ENCODE measurements at regions not wholly inside any gene's neighbourhood (a gene's known extent, or its start where the extent isn't known, plus 50 kb on each side); places are given as distances from the start of the nearest gene placed in this dataset.
"Not testable (repeated sequence)": the region's sequence is repeated elsewhere in the genome, so short reads cannot be mapped to it uniquely, and the experiment has no call there.

DNA sequence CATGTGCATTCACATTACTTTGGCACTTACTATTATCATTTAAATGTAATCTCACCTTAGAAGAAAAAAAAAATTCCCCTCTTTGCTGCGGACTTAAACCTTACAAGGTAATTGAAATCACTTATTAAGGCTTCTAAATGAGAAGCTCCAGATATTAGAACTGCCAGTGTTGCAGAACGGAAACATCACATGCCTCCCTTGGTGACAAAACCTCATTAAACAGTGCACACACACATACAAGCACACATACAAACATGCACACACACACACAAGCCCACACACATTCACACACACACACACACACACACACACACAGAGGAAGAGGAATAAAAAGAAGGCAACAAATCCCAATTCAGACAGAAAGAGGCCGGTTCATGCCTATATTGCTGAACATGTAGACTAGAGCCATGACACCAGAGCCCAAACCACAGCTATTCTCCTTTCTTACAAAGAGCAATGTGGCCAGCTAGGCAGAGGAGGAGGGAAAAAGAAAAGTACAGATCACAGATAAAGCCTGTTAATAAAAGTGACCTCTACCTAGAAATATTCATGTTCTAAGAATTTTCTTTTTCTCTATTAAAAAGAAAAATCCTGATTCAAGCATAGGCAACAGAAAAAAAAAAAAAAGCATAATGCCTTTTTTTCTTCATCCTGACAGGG, 405.2 kb upstream of the FLRT2 start:
- DNase-seq (ENCODE audit: low read depth in 2 of 2): no peak

DNA sequence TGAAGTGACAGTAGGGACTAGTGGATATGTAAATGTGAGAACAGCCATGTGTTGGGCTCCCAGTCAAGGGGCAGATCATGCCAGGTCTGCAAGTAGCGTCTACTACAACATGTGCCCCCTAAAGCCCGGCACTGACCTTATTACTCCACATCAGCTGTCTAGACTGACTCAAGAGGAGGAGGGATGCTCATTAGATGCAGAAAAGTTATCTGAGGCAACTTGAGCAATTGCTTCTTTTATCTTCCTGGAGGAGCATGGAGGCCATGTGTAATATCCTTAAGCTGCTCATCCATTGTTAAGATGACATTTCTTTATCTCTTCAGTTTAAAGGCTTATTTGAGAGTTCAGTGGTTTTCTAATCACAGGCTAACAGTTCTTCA, 404.7 kb upstream of the FLRT2 start:
- no peak for DNase-seq (ENCODE audit: low read depth in 2 of 2)

DNA sequence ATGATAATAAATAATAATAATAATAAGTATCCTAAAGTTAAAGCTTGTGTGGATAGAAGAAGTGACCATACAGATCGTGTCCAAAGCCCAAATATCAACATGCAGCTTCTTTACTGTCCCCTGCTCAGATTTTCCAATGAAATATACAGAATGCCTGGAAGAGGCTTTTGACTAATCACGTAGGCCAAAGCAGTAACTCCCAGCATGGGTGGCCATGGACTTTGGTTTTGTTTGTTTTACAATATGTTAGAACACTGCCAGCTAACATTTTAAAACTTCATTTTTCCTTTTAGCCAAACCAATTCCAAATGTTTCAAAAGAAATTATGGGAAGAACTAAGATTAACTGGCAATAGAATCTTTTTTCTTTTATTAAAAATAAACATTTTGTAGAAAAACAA, 400.0 kb upstream of the FLRT2 start:
- DNase-seq (ENCODE audit: low read depth in 2 of 2): no peak

DNA sequence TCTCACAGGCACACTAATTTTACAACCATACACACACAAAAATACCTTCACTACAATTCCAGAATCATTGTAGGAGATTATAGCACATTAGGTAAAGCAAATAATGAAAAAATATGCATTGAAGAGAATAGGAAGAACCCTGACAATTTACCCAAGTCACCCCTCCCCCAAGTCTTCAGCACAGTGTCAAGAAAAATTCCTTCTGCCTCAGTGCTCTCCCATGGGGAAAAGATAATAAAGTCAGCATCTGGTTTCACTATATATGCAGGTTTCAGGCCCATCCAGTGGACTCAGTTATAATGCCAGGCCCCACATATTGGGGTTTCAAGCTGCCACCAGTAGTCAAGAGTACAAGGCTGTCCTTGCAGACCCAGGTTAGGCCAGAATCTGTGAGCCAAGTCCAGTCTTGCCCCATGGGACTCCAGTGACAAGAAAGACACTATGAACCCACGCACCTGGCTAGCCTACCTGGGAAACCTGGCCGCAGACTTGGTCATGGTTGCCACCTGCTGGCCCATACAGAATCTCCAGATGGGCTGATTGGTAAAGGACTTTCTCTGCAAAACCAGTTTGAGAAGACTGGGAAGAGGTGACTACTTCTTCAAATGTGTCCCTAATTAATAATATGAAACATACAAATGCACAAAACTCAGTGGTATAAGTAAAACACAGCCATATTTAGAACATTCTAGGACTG, 398.6 kb upstream of the FLRT2 start:
- DNase-seq (ENCODE audit: low read depth in 2 of 2): no peak

DNA sequence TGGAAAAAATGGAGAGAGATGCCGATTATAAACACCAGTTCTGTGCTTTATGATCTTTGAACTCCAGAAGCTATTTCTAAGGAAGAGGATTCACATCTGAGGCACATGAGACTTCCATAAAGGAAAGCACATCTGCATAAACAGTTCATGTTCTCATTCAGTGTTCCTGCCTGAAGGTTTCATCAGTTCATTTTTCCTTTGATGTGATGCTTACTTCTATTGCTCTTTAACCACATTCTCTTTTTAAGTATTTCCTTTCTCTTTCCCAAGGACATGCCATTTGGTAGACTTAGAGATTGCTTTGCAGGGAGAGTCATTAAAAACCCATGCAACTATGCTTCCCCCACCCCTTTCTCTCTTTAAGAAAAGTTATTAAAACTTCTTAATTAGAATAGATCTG, 387.0 kb upstream of the FLRT2 start:
- DNase-seq (ENCODE audit: low read depth in 2 of 2): no peak

DNA sequence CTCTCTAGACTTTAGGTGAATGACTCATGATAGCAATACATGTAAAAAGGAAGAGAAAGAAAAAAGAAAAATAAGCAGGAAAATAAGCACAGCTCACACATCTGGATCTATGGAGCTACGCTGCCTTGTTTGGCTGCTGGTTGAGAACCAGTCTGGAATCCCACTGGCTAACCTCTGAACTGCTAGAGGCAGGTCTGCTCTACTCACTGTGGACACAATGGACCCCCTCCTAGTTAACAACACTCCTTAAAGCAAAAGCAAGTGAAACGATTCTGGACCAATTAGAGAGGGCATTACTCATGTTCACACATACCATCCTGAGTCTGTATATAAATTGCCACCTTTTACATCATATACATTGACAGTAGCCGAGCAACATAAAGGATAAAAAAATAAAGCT, 383.2 kb upstream of the FLRT2 start:
- DNase-seq (ENCODE audit: low read depth in 2 of 2): no peak

DNA sequence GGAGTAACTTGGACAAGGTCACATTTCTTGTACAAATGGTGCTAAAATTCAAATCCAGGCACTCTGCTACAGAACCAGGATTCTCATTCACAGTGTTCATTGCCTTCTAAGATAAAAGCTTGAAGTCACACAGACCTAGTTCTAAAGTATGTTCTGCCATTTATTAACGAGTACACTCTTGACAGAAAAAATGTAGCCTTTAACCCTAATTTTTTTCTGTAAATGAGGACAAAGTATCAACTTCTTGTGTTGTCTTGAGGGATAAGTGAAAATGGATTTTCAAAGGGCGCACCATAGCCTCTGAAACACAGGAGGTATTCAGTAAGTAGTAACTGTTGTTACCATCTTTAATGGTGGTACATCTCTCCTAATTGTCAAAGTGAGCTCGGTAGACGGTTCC, 379.8 kb upstream of the FLRT2 start:
- no peak for DNase-seq (ENCODE audit: low read depth in 2 of 2)

DNA sequence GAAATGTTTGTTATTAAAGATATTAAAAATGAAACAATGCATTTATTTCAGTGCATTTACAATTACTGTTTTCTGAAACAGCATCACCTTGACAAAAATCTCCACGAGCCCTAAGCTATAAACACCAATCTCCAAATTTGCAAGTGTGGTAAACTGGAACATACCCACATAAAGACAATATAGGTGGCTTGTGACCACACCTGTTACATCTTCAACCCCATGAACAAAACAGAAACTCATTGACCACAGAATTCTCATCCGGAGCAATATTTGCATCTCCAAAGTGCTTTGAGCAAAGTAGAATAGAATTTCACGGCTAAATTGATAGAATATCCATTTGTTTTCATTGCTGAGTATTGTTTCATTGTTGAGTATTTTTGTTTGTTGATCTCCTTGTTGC, 375.2 kb upstream of the FLRT2 start:
- no peak for DNase-seq (ENCODE audit: low read depth in 2 of 2)

DNA sequence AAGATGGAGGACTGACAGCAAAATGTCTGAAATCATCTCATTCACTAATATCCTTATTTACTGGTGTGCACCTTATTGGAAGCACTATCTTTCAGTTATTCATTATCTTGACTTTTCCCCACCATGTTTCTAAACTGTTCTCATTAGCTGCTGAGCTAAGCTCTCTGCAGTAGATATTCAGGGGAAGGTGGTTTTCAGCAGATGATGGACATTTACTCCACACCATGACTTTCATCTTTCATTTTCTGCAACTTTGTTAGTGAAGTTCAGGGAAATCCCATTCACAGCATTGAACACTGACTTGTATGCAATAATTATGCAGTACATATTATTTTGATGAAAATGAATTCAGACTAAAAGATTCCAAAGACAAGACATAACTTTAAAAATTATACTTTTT, 373.6 kb upstream of the FLRT2 start:
- DNase-seq (ENCODE audit: low read depth in 2 of 2): no peak

DNA sequence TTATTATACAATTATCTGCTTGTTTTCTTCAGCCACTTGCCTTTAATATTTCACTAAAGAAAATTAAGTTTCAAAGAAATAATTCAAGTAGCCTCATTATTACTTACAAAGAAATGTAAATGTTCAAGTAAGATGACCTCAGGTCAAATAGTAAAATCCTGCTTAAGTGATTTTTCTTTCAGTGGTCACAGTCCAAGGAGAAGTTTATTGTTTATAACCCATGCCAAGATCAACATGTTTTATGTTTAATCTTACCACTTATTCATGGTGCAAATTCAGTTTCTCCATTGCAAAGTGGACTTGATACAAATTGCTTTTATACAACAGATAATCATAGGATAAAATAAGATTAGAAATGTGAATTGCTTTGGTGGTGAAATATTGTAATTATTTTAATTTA, 370.2 kb upstream of the FLRT2 start:
- DNase-seq (ENCODE audit: low read depth in 2 of 2): no peak

DNA sequence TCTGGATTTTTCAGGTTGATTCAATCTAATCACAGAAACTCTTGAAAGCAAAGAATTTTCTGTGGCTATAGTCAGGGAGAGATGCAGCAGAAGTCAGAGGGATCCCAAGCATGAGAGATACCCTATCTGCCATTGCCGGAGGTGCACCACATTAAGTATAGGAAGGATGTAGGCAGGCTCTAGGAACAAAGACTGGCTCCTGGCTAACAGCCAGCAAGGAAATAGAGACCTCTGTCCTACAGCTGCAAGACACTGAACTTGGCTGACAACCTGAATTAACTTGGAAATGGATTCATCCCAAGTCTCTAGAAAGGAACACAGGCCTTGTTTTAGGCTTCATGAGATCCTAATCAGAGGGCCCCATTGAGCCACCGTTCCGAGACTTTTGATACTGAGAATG, 364.9 kb upstream of the FLRT2 start:
- no peak for DNase-seq (ENCODE audit: low read depth in 2 of 2)

DNA sequence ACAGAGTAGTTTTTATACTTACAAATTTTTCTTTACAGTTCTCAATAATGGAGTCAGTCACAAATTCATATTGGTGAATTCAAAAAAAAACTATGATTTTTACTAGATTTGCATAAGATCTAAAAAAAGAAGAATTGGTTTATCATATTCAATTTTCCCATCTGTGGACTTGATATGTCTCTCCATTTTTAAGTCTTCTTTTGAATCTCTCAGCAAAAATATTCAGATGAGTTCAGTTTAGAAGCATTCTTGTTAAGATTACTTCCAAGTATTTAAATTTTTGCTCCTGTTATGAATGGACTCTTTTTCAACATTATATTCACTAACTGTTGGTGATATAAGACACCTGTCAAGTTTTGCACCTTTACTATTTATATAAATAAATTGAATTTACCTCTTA, 360.6 kb upstream of the FLRT2 start:
- DNase-seq (ENCODE audit: low read depth in 2 of 2): no peak

DNA sequence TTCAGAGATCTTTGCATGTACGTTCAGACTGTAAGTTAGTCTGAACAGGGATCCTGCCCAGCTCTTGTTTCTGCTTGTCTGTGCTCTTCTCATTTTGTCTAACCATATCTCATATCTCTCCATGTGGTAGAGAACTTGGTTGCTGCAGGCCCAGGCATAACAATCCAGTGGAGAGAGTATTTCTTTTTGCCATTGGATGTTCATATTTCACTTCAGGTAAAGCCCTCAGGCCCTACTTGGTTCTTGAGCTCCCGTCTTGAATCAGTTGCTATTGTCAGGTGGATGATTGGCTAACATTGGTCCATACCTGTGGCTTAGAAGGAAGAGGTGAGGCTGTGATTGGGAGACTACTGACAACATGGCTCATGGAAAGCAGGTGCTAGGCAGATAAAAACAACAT, 357.7 kb upstream of the FLRT2 start:
- no peak for DNase-seq (ENCODE audit: low read depth in 2 of 2)

DNA sequence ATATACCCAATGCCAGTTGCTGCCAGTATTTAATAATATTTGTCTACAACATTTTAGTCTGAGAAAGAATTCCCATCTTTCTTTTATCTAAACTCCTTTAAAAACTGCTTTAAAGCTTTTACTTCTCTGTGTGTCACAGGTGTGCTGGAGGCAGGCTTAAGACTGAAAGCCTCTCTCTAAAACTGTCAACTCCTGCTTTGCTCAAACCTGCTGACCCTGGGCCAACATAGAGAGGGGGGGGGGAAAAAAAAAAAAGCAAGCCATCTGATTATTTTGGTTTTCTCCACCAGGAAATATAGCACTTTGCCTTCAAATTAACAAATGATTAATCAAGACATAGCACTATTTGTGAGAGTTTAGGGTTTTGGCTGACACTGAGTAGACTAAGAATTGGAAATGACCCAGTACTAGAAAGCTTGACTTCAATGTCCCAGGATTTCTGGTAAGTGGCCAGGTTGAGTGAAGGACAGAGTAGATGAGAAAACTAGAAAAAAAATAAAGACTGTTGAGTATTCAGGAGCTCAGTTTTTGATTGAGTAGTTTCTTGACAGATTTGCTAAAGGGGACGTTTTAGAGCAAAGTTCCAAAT, 357.0 kb upstream of the FLRT2 start:
- no peak for DNase-seq (ENCODE audit: low read depth in 2 of 2)

DNA sequence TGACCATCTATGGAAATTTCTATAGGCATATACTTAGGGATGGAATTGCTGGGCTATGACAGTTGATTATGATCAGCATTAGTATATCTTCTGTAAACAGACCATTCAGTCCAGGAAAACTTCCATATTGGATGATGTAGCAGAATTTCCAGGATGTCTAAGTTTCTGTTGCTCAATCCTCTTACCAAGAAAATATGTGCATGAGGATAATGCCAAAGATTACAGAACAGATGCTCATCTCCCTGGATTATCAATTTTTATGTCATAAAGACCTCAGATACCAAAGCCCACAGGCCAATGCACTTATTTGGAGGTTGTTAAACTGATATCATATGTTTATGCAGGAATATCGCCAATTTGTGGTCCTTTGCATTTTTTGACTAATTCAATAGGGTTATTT, 354.4 kb upstream of the FLRT2 start:
- DNase-seq (ENCODE audit: low read depth in 2 of 2): no peak

DNA sequence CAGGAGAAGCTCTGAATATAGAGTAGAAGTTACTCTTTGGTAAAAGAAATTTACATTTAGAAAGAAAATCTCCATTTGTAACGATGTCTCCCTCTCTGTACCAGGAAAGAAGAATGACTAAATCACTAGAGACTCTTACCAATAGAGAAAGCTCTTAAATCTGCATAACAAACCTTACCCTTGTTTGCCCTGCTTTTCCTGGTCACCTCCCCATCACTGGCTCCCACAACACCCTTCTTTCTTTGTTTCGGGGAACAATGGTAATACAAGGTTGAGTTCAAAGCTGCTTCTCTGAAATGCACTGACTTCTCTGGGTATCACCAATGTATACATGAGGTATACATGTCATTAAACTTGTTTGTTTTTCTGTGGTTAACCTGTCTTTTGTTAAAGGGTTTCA, 351.1 kb upstream of the FLRT2 start:
- DNase-seq (ENCODE audit: low read depth in 2 of 2): no peak

DNA sequence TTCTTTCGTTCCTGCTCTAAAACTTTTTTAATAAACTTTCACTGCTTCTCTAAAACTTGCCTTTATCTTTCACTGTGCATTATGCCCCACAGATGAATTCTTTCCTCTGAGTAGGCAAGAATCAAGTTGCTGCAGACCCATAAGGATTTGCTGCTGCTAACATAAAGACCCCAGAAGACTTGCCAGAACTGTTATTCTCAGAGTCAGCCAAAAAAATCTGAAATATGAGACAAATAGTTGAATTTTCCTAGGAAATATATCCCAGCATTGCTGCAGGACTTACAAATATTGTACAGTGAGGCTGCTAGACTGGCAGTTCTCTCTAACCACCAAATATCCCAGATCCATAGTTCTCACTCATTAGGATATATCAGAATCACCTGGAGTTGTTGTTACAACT, 349.1 kb upstream of the FLRT2 start:
- DNase-seq (ENCODE audit: low read depth in 2 of 2): no peak

DNA sequence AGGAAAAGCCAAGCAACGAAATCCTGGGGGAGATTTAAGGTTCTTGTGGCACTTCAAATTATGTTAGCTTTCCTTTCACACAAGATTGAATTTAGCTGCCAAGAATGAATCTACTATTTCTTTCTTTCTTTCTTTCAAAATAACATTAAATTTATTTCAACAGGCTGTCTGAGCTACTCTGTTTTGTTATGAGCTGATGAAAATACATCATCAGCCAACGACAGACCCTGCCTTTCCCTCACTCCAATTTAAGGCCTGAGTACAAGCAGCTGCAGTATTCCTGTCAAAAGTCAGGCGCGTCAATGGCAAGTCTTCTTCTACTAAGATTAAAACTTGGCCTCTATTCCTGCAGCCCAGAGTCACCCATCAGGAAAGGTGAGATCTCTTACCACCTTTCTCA, 347.7 kb upstream of the FLRT2 start:
- DNase-seq (ENCODE audit: low read depth in 2 of 2): no peak

DNA sequence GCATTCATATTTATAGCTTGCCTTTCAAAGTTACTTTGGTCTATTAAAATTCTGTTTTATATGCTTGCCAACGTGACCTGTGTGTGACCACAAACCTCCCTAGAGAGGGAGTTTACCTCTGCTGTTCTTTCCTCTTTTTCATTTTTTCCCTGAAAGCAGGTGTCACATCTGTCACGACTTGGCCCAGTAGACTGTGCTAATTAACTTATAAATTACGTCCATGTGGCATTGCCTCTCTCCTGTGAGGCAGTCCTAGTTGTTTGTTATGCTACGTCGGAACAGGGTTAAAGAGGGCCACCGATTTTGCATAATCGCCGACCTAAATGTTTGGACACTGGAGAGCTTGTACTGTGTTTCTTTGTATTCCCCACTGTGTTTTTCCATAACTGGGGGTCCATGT, 343.9 kb upstream of the FLRT2 start:
- DNase-seq (ENCODE audit: low read depth in 2 of 2): no peak

DNA sequence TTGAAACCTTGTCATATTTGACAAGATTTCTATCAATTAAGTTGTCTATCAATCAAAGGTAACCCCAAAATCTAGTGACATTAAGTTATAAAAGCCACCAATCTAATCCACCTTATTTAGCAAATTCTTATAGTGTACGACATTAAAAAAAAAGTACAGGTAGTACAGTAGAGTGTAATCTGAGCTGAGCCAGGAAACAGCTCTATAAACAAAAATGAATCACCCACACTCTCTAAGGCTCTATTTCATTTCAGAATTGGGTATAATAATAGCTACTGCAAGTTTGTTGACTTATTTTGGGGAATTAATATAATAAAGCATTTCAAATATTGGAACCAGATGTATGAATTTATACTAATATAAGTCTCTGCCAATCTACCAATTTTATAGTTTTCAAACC, 342.4 kb upstream of the FLRT2 start:
- DNase-seq (ENCODE audit: low read depth in 2 of 2): no peak

DNA sequence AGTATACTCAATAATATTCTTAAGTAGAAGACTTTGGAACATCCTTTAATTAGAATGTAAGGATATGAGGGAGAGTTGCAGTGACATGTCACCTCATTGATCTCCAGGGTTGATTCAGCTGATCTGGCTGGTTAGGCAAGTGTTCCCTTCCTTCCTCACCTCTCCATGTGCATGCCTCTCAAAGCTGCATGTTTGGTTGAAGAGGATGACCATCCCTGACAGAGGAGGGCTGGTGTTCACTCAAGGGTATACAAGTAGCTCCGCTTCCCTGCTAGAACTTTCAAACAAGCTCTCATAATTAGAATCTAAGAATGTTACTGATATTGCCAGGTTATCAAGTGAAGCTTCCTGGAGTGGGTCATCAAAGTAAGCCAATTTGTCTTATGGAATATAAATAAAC, 341.1 kb upstream of the FLRT2 start:
- DNase-seq (ENCODE audit: low read depth in 2 of 2): no peak

DNA sequence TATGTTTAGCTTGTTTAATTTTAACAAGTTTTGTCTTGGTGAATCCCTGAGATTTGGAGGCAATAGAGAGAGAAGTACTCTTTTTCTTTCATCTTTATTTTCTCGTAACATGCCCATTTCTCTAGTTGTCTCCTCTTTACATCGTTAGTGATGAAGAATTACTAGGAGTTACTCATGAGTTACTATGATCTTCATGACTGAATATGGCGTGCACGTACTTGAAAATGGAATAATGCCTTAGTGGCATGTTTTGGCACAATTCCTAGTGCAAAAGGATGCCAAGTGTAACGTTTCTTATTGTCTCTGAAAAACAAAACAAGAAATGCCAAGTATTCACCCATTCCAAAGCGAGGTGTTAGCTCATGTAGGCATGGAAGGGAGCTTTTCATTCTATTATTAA, 340.7 kb upstream of the FLRT2 start:
- DNase-seq (ENCODE audit: low read depth in 2 of 2): not testable (repeated sequence)

DNA sequence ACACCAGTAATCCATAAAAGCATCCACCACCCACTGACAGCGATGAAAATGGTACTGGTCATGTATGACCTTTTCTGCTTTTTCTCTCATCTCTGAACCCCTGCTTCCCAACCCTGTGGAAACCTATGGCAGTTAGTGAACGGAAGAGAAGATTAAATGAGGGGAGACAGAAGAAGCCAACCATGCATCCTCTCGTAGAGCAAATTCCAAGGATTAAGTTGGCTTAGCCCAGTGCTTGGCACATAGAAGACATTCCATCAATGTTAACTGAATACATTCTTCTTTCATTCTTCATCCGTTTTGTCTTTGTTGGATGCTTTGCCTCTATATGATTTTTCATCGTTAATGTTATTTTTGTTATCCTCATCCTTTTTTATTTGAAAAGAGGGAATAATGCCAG, 339.7 kb upstream of the FLRT2 start:
- DNase-seq (ENCODE audit: low read depth in 2 of 2): no peak

DNA sequence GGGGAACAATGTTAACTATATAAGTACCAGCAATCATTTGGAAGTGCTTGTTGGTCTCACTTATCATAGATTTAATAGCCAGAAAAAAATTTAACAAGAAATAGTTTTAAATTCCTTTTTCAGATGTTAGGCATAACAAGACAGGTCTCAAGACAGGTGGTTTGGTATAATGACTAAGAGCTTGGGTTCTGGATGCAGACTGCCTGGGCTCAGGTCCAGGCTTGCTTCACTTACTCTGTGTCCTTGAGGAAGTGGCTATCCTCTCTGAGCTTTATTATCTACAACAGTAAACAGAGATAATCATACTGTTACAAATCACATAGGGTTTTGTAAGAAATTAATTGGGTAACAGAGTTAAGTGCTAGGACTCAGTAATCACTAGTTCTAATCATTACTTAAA, 338.0 kb upstream of the FLRT2 start:
- DNase-seq (ENCODE audit: low read depth in 2 of 2): no peak

Data from stimulated activated CD4-positive, alpha-beta T cell treated with anti-CD3 and anti-CD28 coated beads, Interleukin-1b, Interleukin-23, amount 100 ng/mL, for 4 hours (primary cell).